ENCODE measurements at regions not wholly inside any gene's neighbourhood (a gene's known extent, or its start where the extent isn't known, plus 50 kb on each side); places are given as distances from the start of the nearest gene placed in this dataset.

DNA sequence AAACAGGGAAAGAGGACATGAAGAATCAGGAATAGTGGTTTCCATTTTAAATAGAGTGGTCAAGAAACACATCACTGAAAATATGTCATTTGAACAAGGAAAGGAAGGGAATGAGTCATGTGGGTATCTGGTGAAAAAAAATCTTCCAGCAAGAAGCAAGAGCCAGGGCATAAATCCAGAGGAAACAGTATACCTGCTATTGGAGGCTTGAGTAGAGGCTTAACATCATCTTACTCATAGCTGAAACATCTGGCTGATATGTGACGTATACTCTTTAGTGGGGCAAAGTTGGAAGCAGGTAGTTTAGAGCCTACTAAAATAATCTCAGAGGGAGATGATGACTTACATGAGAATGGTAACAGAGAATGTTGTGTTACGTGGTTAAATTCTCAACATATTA, 517.2 kb downstream of the CAAP1 start:
- no peak for DNase-seq

DNA sequence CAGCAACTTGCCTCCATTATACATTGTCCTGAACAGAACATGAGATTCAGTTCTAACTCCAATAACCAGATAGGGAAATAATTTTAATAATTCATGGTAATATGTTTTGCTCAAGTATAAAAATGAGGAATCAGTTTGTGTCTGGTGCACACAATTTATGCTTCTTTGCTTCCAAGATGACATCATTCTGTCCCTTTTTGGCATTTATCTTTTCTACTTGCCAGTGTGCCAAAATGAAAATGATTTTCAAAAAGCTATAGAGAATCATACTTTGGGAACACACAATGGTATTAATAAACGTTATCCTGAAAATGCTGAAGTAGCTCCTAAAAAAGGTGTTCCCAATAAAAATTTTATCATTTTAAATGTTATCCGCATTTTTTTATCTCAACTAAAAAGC, 519.0 kb downstream of the CAAP1 start:
- no peak for DNase-seq

GRCh38 chr9:26371236-26371635, 521.4 kb downstream of the CAAP1 start:
- DNase-seq: no peak

- no peak for DNase-seq
Measured at GRCh38 chr9:26369093-26369492, 523.5 kb downstream of the CAAP1 start.

DNA sequence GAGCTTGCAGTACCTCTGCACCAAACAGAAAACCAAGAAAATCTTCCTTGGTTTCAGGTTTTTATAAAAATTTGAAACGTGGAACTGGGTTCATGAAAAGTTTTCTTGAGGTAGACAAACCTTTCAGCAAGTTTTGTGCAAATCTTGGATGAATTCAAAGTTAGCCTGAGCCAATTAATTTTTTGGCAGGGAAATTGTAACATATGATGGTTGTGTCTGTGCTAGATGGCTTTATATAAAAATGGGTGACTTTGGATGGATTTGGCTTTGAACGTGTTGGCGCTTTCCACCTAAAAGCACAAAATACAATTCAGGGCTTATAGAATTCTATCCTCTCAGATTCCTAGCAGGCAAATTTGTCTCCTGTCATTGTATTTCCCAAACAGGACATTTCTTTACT, 524.4 kb downstream of the CAAP1 start:
- no peak for DNase-seq

- no peak for DNase-seq
Measured at GRCh38 chr9:26361010-26361409, 531.6 kb downstream of the CAAP1 start.

- no peak for DNase-seq
Measured at GRCh38 chr9:26358836-26359235, 533.8 kb downstream of the CAAP1 start.

GRCh38 chr9:26357803-26358344, 534.7 kb downstream of the CAAP1 start:
- peak; percentile 4 for DNase-seq

GRCh38 chr9:26356491-26356890, 536.1 kb downstream of the CAAP1 start:
- DNase-seq: no peak

DNA sequence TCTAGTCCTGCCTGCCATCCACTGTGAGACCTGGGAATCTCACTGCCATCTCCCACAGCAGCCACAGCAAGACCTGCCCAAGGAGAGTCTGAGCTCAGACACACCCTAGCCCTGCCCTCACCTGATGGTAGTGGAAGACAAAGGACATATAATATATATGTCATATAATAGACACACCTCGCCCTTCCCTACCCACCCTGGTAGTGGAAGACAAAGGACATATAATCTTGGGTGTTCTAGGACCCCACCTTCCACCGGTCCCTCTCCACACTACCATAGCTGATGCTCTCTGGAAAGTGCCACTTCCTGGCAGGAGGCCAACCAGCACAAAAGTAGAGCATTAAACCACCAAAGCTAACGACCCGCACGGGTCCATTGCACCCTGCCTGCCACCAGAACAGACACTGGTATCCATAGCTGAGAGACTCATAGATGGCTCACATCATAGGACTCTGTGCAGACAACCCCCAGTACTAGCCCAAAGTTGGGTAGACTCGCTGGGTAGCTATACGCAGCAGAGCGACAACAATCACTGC, 545.6 kb downstream of the CAAP1 start:
- DNase-seq: no peak

DNA sequence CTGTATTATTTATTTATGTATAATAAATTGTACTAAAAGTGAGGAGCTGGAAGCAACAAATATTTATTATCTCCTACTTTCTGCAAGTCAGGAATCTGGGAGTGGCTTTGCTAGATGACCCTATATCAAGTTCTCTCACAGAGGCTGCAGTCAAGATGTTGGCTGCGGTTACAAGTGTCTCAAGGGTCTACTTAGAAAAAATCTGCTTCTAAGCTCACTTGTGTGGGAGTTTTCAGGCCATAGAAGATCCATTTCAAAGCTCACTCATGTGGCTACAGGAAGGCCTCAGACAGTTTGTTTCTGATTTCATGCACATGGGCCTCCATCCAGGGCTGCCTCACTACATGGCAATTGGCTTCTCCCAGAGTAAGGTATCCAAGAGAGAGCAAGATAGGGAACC, 551.1 kb downstream of the CAAP1 start:
- peak; percentile 91 for DNase-seq

DNA sequence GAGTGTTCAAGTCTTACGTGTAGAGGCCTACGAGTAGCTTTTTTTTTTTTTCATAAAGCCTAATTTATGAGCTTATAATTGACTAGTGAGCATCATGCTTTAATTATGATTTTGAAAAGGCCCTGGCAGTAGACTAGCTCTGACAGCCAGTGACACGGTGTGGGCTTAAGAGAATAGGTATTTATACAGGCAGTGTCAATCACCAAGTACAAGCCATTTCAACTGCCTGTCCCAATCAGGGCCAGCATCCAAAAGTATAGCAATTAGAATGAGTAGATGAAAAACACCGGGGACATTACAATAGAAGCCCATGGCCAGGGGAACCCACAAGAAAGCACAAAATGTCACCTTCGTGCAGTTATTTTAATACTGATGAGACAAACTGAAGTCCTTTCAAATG, 552.8 kb downstream of the CAAP1 start:
- no peak for DNase-seq

DNA sequence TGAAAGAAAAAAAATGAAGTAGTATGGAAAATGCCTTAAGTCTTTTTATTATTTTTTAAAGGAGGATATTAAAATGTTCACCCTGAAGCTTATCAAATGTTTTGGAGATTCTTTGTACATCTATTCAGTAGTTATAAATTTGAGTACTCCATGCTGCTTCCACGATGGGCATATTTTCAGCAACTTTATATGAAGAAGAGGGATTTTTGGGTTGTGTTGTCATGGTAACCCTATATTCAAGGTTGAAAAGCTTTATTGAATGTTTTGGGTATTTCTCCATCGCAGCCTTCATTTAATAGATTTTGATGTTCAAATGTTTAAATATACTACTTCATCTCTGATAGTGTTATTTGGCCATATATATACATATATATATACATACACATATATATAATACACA, 557.5 kb downstream of the CAAP1 start:
- no peak for DNase-seq

- DNase-seq: no peak
Measured at GRCh38 chr9:26334706-26335105, 557.9 kb downstream of the CAAP1 start.

GRCh38 chr9:26331223-26331622, 561.4 kb downstream of the CAAP1 start:
- no peak for DNase-seq

- no peak for DNase-seq
Measured at GRCh38 chr9:26329974-26330373, 562.6 kb downstream of the CAAP1 start.

DNA sequence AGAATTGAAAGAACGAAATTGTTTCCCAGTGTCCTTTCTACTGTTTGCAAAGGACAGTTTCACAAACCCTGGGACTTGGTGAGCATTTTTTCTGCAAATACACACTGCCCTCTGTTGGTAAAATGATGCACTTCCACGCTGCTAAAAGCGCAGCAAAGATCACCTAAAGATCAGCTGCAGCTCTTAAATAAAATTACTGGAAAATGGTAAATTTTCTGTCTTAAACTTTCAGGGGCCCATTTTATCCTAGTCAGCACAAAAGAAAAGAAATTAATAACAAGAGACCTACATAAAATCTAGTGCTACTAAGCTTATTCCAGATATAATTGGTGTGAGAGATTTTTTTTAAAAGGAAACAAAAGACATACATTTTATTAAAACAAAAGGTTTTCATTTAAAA, 566.0 kb downstream of the CAAP1 start:
- DNase-seq: peak; percentile 66

- DNase-seq: no peak
Measured at GRCh38 chr9:26325444-26325829, 567.2 kb downstream of the CAAP1 start.

DNA sequence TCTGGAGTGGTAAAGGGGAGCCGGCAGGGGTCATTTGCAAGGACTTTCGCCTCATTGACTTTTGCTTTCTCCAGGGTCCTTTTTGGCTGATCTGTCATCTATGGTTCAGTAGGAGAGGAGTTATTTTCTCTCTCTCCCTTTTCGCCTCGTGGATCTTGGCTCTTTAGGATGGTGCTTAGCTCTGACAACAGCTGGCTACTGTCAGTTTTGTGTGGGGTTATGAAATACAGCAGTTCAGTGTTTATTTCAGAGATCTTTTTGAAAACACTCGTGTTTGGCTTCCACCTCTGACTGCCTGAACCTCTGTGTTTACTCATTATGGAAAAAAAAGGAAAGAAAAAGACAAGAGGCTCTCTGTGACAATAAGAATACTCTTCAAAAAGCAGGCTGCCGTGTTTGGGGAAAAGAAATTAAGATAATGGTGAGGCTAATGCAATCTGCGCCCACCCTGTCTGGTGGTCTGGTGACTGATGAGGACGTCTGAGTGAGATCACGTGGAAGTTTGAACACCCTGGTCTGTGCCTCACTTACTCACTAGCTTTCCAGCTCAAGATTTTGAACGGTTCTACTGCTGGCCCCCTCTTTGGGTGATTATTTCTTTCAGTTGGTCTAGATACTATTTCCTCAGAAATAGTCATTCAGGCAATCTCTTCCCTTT, 567.7 kb downstream of the CAAP1 start:
- DNase-seq: peak; percentile 15

DNA sequence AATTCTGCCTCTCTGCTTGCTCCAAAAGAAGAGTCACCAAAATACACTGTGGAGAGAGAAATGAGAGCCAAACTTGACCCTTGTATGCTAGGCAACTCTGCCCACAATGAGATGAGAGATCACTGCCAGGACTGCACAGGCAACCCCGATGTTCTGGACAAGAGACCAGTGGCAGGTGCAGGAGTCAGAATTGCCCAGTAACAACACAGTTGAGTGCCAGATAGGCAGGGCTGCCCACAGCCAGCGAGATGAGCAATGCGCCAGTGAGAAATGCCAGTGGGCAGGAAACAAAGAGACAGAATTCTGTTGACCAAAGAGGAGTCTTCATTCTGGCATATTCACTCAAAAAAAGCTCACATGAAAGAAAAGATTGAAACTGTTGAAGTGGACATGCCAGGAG, 570.7 kb downstream of the CAAP1 start:
- DNase-seq: no peak

- DNase-seq: no peak
Measured at GRCh38 chr9:26319859-26320258, 572.7 kb downstream of the CAAP1 start.

DNA sequence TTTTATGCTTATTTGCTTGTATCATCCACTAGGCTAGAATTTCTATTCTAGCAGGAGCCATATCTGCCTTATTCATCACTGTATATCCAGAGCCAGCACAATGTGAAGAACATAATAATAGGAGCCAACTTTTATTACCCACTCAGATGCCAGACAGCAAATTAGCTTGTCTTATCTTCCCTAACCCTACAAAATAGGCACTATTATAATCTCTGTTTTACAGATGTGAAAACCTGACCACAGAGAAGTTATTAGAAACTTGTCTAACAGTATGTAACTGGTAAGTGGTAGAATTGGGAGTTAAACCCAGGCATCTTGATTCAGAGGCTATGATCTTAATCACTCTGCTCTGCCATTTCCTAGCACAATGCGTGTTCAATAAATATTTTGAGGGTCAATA, 579.5 kb downstream of the CAAP1 start:
- DNase-seq: no peak

DNA sequence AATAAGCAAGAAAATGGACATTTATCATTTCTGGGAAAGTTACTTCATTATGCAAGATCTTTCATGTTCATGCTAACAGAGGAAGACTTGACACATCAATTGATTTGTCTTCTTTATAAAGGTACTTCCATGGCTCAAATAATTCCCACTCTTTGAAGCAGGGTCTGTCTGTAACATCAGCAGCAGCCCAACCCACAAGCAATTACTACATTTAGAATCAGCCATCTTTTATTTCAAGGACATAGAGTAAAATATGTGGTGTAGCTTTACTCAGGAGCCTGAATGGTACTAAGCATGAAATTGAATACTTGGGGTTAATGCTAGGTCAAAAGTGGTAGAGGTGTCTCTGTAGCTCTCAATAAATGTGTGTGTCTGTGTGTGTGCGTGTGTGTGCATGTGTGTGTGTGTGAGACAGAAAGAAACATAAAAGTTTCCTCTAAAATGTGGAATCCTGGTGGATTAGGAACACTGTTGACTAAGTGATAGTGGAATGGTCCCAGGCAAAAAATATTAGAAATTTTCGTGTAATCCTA, 581.1 kb downstream of the CAAP1 start:
- no peak for DNase-seq

GRCh38 chr9:26310294-26310693, 582.3 kb downstream of the CAAP1 start:
- DNase-seq: no peak

All from skin of body (tissue), 1 donor.